SK-N-DZ (cell line): ENCODE measurements at regions not wholly inside any gene's neighbourhood (a gene's known extent, or its start where the extent isn't known, plus 50 kb on each side); places are given as distances from the start of the nearest gene placed in this dataset.

Experiments
- DNase-seq: peaks from one replicate; pipeline ENCODE4 v3.0.0-alpha.2; 2015; ENCODE audit warnings: low spot score

- no peak for DNase-seq
These were observed 469.1 kb downstream of the DHX35 start for GRCh38 chr20:39431091-39431880.

GRCh38 chr20:39429726-39430125, 467.6 kb downstream of the DHX35 start:
- peak; percentile 68 for DNase-seq

GRCh38 chr20:39424962-39425678, 463.0 kb downstream of the DHX35 start:
- no peak for DNase-seq

GRCh38 chr20:39421571-39422105, 459.5 kb downstream of the DHX35 start:
- no peak for DNase-seq

- DNase-seq = no peak
These were observed 449.9 kb downstream of the DHX35 start for GRCh38 chr20:39412091-39412490.

- no peak for DNase-seq
These were observed 437.3 kb downstream of the DHX35 start for GRCh38 chr20:39399463-39399862.

- peak; percentile 24 for DNase-seq
These were observed 436.5 kb downstream of the DHX35 start for GRCh38 chr20:39398656-39399055.

GRCh38 chr20:39397646-39398045, 435.5 kb downstream of the DHX35 start:
- no peak for DNase-seq

GRCh38 chr20:39395478-39396291, 433.5 kb downstream of the DHX35 start:
- DNase-seq = no peak

GRCh38 chr20:39394461-39394860, 432.3 kb downstream of the DHX35 start:
- DNase-seq = no peak

- no peak for DNase-seq
These were observed 428.0 kb downstream of the DHX35 start for GRCh38 chr20:39390186-39390585.

- no peak for DNase-seq
These were observed 419.5 kb downstream of the DHX35 start for GRCh38 chr20:39381595-39381994.

GRCh38 chr20:39378776-39379175, 416.6 kb downstream of the DHX35 start:
- no peak for DNase-seq

- DNase-seq = no peak
These were observed 414.6 kb downstream of the DHX35 start for GRCh38 chr20:39376788-39377187.

GRCh38 chr20:39364320-39364719, 402.2 kb downstream of the DHX35 start:
- peak; percentile 81 for DNase-seq

GRCh38 chr20:39359981-39360620, 398.0 kb downstream of the DHX35 start:
- no peak for DNase-seq

GRCh38 chr20:39358052-39358451, 395.9 kb downstream of the DHX35 start:
- DNase-seq = no peak

- no peak for DNase-seq
These were observed 394.8 kb downstream of the DHX35 start for GRCh38 chr20:39356908-39357307.

- DNase-seq = no peak
These were observed 387.1 kb downstream of the DHX35 start for GRCh38 chr20:39349240-39349639.

- no peak for DNase-seq
These were observed 385.5 kb downstream of the DHX35 start for GRCh38 chr20:39347626-39348025.

- DNase-seq = no peak
These were observed 380.3 kb downstream of the DHX35 start for GRCh38 chr20:39342463-39342862.
